ENCODE measurements at regions not wholly inside any gene's neighbourhood (a gene's known extent, or its start where the extent isn't known, plus 50 kb on each side); places are given as distances from the start of the nearest gene placed in this dataset.
A peak's percentile ranks its signal among the peaks of the same experiment; 100 is the strongest.

DNA sequence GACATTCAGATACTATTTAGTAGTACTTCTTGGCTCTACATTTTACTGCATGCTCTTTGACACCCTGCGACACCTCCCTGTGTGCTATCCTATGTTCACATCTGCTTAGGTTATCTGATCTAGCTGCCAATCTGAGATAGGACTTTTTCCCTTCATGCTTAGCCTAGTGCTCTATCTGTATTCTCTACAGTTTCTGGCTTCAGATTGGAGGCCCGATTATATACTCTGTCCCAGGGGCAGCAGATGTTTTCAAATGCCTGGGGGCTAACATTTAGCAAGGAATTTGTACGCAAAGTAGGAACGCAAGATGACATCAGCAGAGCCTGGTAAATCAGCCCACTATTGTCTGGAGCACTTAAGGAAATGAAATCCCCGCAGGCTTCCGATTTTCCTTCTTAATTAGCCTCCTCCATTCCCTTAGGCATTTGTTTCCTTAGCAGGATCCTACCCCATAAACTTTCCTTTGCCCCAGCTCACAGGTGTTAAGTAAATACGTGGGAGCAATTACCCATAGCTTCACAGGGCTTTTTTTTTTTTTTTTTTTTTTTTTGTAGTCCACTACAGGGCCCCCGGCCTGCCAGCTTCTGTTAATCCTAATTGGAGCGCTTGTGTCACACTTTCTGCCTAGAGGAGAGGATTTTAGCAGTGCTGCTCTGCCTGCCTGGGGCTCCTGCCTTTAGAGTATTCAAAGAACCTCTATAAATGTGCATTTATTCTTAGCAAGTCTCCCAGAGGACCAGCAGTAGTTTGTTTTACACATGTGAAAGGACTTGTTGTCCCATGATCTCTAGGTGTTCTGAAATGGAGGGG is 61.1 kb upstream of the LPAR1 start:
- H2AK5ac ChIP-seq (ENCODE audit: low read length, severe bottlenecking) = no peak overlapping the region
- no peaks in the 10 kb centered on the region for H3K36me3 ChIP-seq (ENCODE audit: control insufficient read depth in 1 of 2, insufficient read depth in 2 of 2, low read depth in 1 of 2, low read length in 2 of 2)
- H3K4me2 ChIP-seq (ENCODE audit: low read length, poor library complexity, severe bottlenecking) = no peak overlapping the region
- no peak overlapping the region for H3K27ac ChIP-seq (ENCODE audit: low read length, poor library complexity, severe bottlenecking)
- no peak overlapping the region for H2BK12ac ChIP-seq (ENCODE audit: low read length in 2 of 2)
- no peak overlapping the region for H3K18ac ChIP-seq (ENCODE audit: low read depth in 1 of 2, low read length in 2 of 2)
- H3K79me1 ChIP-seq (replicated peaks; ENCODE audit: low read length, poor library complexity, severe bottlenecking) = no peaks in the 10 kb centered on the region
- no peak overlapping the region for H3K14ac ChIP-seq (ENCODE audit: low read length in 2 of 2)
- no peak overlapping the region for H2BK15ac ChIP-seq (ENCODE audit: low read depth, poor library complexity, severe bottlenecking)
- no peaks in the 10 kb centered on the region for H3K9me3 ChIP-seq (ENCODE audit: control insufficient read depth, low read length)
- H3K9ac ChIP-seq (ENCODE audit: low read length) = no peak overlapping the region
- 49% methylated on average over 9 of the region's 9 CpGs for WGBS
- no peak overlapping the region for H4K91ac ChIP-seq (ENCODE audit: low read length)
- peaks cover under 1% of the 10 kb centered on the region for H3K4me1 ChIP-seq (ENCODE audit: control insufficient read depth, insufficient read depth, low read depth, low read length)
- no peak overlapping the region for H3K23ac ChIP-seq (ENCODE audit: low read length in 2 of 2)
- no peak overlapping the region for H4K8ac ChIP-seq (ENCODE audit: low read length)
- no peak overlapping the region for H3K4me3 ChIP-seq (ENCODE audit: insufficient read depth in 1 of 2, low read depth in 1 of 2, low read length in 2 of 2)
- no peak overlapping the region for H2BK120ac ChIP-seq (ENCODE audit: low read depth, low read length)
- H2AFZ ChIP-seq (ENCODE audit: low read depth, low read length) = no peak overlapping the region
- H2BK5ac ChIP-seq (ENCODE audit: low read depth, low read length, poor library complexity, severe bottlenecking) = no peak overlapping the region
- no peaks in the 10 kb centered on the region for H3K27me3 ChIP-seq (ENCODE audit: control insufficient read depth in 1 of 2, insufficient read depth in 1 of 2, low read length in 2 of 2)
- peak; percentile 39 for DNase-seq
- H3K4ac ChIP-seq (ENCODE audit: low read depth in 1 of 2, low read length in 2 of 2) = no peak overlapping the region

DNA sequence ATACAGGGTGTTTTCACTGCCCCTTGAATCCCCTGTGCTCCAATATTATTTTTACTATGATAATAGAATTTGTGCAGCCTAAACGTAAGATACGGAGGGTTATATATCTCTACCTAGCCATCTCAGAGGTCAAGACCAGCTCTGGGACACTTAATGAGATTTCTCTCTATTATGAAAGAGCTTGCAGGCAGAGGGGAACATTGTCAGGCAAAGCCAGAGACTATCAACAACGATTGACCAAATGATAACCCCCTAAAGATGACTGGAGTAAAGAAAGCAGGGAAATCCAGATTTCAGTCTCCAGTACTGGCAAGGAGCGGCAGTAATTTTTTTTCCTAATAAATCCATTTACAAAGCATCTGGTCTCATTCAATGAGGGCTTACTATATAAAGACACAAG is 59.8 kb upstream of the LPAR1 start:
- Histone ChIP-seq H2BK15ac (ENCODE audit: low read depth, poor library complexity, severe bottlenecking) (no peak overlapping the region), H4K91ac (ENCODE audit: low read length) (no peak overlapping the region), H3K9me3 (ENCODE audit: control insufficient read depth, low read length) (no peaks in the 10 kb centered on the region), H3K9ac (ENCODE audit: low read length) (no peak overlapping the region), H2AFZ (ENCODE audit: low read depth, low read length) (no peak overlapping the region), H2BK5ac (ENCODE audit: low read depth, low read length, poor library complexity, severe bottlenecking) (no peak overlapping the region), H3K4me1 (ENCODE audit: control insufficient read depth, insufficient read depth, low read depth, low read length) (peaks cover 2% of the 10 kb centered on the region), H2BK120ac (ENCODE audit: low read depth, low read length) (no peak overlapping the region), H3K14ac (ENCODE audit: low read length in 2 of 2) (no peak overlapping the region), H3K23ac (ENCODE audit: low read length in 2 of 2) (no peak overlapping the region), H3K27me3 (ENCODE audit: control insufficient read depth in 1 of 2, insufficient read depth in 1 of 2, low read length in 2 of 2) (no peaks in the 10 kb centered on the region), H2AK5ac (ENCODE audit: low read length, severe bottlenecking) (no peak overlapping the region), H3K4me2 (ENCODE audit: low read length, poor library complexity, severe bottlenecking) (no peak overlapping the region), H4K8ac (ENCODE audit: low read length) (no peak overlapping the region), H3K79me1 (replicated peaks; ENCODE audit: low read length, poor library complexity, severe bottlenecking) (no peaks in the 10 kb centered on the region), H3K18ac (ENCODE audit: low read depth in 1 of 2, low read length in 2 of 2) (no peak overlapping the region), H3K4ac (ENCODE audit: low read depth in 1 of 2, low read length in 2 of 2) (no peak overlapping the region), H3K4me3 (ENCODE audit: insufficient read depth in 1 of 2, low read depth in 1 of 2, low read length in 2 of 2) (no peak overlapping the region), H3K36me3 (ENCODE audit: control insufficient read depth in 1 of 2, insufficient read depth in 2 of 2, low read depth in 1 of 2, low read length in 2 of 2) (no peaks in the 10 kb centered on the region), H2BK12ac (ENCODE audit: low read length in 2 of 2) (no peak overlapping the region), H3K27ac (ENCODE audit: low read length, poor library complexity, severe bottlenecking) (no peak overlapping the region)
- 94% methylated on average over 4 of the region's 4 CpGs for WGBS
- DNase-seq = no peak

DNA sequence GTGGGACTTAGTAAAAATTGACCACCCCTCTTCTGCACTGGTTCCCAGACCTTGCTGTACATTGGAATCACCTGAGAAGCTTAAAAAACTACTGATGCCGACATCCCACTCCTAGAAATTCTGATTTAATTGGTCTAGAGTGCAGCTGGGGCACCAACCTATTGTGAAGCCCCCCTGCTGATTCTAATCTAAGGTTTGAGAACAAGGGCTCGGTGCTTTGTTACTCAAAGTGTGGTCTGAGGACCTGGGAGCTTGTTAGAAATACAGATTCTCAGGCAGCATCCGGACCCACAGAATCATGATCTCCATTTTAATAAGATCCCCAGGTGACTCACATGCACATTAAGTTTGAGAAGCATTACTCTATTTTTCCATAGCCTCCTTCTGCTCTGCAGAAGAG is 57.8 kb upstream of the LPAR1 start:
- Histone ChIP-seq H3K9ac (ENCODE audit: low read length) (no peak overlapping the region), H2BK15ac (ENCODE audit: low read depth, poor library complexity, severe bottlenecking) (no peak overlapping the region), H2AFZ (ENCODE audit: low read depth, low read length) (no peak overlapping the region), H3K4ac (ENCODE audit: low read depth in 1 of 2, low read length in 2 of 2) (no peak overlapping the region), H3K14ac (ENCODE audit: low read length in 2 of 2) (no peak overlapping the region), H3K23ac (ENCODE audit: low read length in 2 of 2) (no peak overlapping the region), H4K8ac (ENCODE audit: low read length) (no peak overlapping the region), H2BK120ac (ENCODE audit: low read depth, low read length) (no peak overlapping the region), H3K9me3 (ENCODE audit: control insufficient read depth, low read length) (no peaks in the 10 kb centered on the region), H3K27ac (ENCODE audit: low read length, poor library complexity, severe bottlenecking) (no peak overlapping the region), H3K36me3 (ENCODE audit: control insufficient read depth in 1 of 2, insufficient read depth in 2 of 2, low read depth in 1 of 2, low read length in 2 of 2) (no peaks in the 10 kb centered on the region), H3K4me3 (ENCODE audit: insufficient read depth in 1 of 2, low read depth in 1 of 2, low read length in 2 of 2) (no peak overlapping the region), H4K91ac (ENCODE audit: low read length) (no peak overlapping the region), H3K79me1 (replicated peaks; ENCODE audit: low read length, poor library complexity, severe bottlenecking) (no peaks in the 10 kb centered on the region), H2BK5ac (ENCODE audit: low read depth, low read length, poor library complexity, severe bottlenecking) (no peak overlapping the region), H2AK5ac (ENCODE audit: low read length, severe bottlenecking) (no peak overlapping the region), H3K4me1 (ENCODE audit: control insufficient read depth, insufficient read depth, low read depth, low read length) (peaks cover 2% of the 10 kb centered on the region), H3K4me2 (ENCODE audit: low read length, poor library complexity, severe bottlenecking) (no peak overlapping the region), H3K27me3 (ENCODE audit: control insufficient read depth in 1 of 2, insufficient read depth in 1 of 2, low read length in 2 of 2) (no peaks in the 10 kb centered on the region), H3K18ac (ENCODE audit: low read depth in 1 of 2, low read length in 2 of 2) (no peak overlapping the region), H2BK12ac (ENCODE audit: low read length in 2 of 2) (no peak overlapping the region)
- no peak for DNase-seq
- 86% methylated on average over 3 of the region's 3 CpGs for WGBS

DNA sequence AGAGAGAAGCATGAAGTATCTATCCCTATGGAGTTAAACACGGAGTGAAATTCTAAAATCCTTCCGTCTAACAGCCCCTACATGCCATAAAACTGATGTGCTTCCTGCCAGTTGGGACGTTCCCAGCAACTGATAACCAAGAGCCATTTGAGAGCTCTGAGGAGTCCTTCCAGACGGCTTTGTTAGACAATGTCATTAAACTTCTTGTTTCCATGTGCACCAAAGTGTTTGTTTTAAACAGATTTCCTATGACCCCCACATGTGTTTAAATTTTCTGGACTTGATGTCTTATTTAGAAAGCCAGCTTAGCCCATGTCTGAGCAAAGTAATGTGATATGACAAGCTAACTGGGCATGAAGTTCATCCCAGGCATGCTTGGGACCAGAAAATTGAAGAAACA is 57.2 kb upstream of the LPAR1 start:
- Histone ChIP-seq H3K4me1 (ENCODE audit: control insufficient read depth, insufficient read depth, low read depth, low read length) (peaks cover 2% of the 10 kb centered on the region), H3K36me3 (ENCODE audit: control insufficient read depth in 1 of 2, insufficient read depth in 2 of 2, low read depth in 1 of 2, low read length in 2 of 2) (no peaks in the 10 kb centered on the region), H3K79me1 (replicated peaks; ENCODE audit: low read length, poor library complexity, severe bottlenecking) (no peaks in the 10 kb centered on the region), H4K8ac (ENCODE audit: low read length) (no peak overlapping the region), H3K27me3 (ENCODE audit: control insufficient read depth in 1 of 2, insufficient read depth in 1 of 2, low read length in 2 of 2) (no peaks in the 10 kb centered on the region), H3K9me3 (ENCODE audit: control insufficient read depth, low read length) (no peaks in the 10 kb centered on the region), H2BK15ac (ENCODE audit: low read depth, poor library complexity, severe bottlenecking) (no peak overlapping the region), H2AFZ (ENCODE audit: low read depth, low read length) (no peak overlapping the region), H3K4me3 (ENCODE audit: insufficient read depth in 1 of 2, low read depth in 1 of 2, low read length in 2 of 2) (no peak overlapping the region), H4K91ac (ENCODE audit: low read length) (no peak overlapping the region), H3K23ac (ENCODE audit: low read length in 2 of 2) (no peak overlapping the region), H3K4ac (ENCODE audit: low read depth in 1 of 2, low read length in 2 of 2) (no peak overlapping the region), H3K27ac (ENCODE audit: low read length, poor library complexity, severe bottlenecking) (no peak overlapping the region), H2BK12ac (ENCODE audit: low read length in 2 of 2) (no peak overlapping the region), H3K18ac (ENCODE audit: low read depth in 1 of 2, low read length in 2 of 2) (no peak overlapping the region), H2BK120ac (ENCODE audit: low read depth, low read length) (no peak overlapping the region), H3K9ac (ENCODE audit: low read length) (peak overlapping the region; percentile 61), H3K4me2 (ENCODE audit: low read length, poor library complexity, severe bottlenecking) (no peak overlapping the region), H2BK5ac (ENCODE audit: low read depth, low read length, poor library complexity, severe bottlenecking) (no peak overlapping the region), H2AK5ac (ENCODE audit: low read length, severe bottlenecking) (no peak overlapping the region), H3K14ac (ENCODE audit: low read length in 2 of 2) (no peak overlapping the region)
- 14% methylated on average over 4 of the region's 4 CpGs for WGBS
- peak; percentile 64 for DNase-seq
